ENCODE measurements at regions not wholly inside any gene's neighbourhood (a gene's known extent, or its start where the extent isn't known, plus 50 kb on each side); places are given as distances from the start of the nearest gene placed in this dataset.
A peak's percentile ranks its signal among the peaks of the same experiment; 100 is the strongest.

DNA sequence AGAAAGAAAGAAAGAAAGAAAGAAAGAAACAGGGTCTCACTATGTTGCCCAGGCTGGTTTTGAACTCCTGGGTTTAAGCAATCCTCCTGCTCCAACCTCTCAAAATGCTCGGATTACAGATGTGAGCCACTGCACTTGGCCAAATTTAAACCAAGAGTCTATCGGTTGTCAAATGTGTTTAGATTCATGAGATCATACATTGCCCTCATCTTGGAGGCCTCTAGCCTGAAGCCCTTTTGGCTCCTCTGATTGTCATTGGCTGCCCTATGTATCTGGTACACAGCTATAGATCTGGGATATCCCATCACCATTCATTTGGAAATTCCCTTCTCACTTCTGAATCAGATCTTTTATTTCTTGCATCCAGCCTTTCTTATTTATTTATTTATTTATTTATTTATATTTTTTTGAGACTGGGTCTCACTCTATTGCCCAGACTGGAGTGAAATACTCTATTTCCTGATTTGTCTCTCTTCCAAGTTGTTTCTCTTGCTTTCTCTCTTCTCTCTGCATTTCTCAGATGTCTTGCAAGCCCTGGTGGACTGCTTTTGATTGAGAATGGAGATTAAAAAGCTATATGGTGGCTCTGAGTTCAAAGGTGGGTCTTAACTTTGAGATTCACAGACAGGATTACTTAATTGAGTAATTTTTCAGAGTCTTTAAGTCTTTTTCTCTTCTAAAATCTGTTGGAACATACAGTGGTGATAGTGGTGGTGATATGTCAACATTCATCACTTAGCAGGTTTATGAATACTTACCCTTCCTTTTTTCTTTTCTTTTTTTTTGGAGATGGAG lies 121.9 kb downstream of the GJA1 start:
- TF ChIP-seq, protein P1, sequence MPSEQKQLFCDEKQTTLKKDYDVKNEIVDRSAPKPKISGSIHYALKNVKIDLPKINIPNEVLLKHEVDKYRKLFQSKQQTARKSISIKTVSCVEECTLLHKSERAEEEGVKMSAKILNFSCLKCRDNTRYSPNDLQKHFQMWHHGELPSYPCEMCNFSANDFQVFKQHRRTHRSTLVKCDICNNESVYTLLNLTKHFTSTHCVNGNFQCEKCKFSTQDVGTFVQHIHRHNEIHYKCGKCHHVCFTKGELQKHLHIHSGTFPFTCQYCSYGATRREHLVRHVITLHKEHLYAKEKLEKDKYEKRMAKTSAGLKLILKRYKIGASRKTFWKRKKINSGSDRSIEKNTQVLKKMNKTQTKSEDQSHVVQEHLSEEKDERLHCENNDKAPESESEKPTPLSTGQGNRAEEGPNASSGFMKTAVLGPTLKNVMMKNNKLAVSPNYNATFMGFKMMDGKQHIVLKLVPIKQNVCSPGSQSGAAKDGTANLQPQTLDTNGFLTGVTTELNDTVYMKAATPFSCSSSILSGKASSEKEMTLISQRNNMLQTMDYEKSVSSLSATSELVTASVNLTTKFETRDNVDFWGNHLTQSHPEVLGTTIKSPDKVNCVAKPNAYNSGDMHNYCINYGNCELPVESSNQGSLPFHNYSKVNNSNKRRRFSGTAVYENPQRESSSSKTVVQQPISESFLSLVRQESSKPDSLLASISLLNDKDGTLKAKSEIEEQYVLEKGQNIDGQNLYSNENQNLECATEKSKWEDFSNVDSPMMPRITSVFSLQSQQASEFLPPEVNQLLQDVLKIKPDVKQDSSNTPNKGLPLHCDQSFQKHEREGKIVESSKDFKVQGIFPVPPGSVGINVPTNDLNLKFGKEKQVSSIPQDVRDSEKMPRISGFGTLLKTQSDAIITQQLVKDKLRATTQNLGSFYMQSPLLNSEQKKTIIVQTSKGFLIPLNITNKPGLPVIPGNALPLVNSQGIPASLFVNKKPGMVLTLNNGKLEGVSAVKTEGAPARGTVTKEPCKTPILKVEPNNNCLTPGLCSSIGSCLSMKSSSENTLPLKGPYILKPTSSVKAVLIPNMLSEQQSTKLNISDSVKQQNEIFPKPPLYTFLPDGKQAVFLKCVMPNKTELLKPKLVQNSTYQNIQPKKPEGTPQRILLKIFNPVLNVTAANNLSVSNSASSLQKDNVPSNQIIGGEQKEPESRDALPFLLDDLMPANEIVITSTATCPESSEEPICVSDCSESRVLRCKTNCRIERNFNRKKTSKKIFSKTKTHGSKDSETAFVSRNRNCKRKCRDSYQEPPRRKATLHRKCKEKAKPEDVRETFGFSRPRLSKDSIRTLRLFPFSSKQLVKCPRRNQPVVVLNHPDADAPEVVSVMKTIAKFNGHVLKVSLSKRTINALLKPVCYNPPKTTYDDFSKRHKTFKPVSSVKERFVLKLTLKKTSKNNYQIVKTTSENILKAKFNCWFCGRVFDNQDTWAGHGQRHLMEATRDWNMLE (tag by site-specific recombination; conservative IDR thresholded peaks at IDR 0.05; ENCODE audit: low read depth), result no peak
- TF ChIP-seq ZSCAN4 (tag by site-specific recombination; IDR thresholded peaks at IDR 0.05) (no peak), ZNF174 (tag by site-specific recombination; IDR thresholded peaks at IDR 0.05) (no peak), ZNF248 (tag by site-specific recombination; IDR thresholded peaks at IDR 0.05) (no peak)
- TF ChIP-seq, protein P2, sequence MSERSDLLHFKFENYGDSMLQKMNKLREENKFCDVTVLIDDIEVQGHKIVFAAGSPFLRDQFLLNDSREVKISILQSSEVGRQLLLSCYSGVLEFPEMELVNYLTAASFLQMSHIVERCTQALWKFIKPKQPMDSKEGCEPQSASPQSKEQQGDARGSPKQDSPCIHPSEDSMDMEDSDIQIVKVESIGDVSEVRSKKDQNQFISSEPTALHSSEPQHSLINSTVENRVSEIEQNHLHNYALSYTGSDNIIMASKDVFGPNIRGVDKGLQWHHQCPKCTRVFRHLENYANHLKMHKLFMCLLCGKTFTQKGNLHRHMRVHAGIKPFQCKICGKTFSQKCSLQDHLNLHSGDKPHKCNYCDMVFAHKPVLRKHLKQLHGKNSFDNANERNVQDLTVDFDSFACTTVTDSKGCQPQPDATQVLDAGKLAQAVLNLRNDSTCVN (tag by site-specific recombination; optimal IDR thresholded peaks at IDR 0.05), result no peak
- H3K27ac ChIP-seq (ENCODE audit: extremely low read depth, low read depth, low read length), result no peak overlapping the region
- no peaks in the 10 kb centered on the region for H3K9me3 ChIP-seq (ENCODE audit: control insufficient read depth, insufficient read depth, low read depth, low read length)
- no peaks in the 10 kb centered on the region for H3K36me3 ChIP-seq (ENCODE audit: control insufficient read depth in 2 of 2, insufficient read depth in 1 of 2, low read length in 2 of 2)
- ChIA-PET POLR2A (no interaction called here), CTCF (interaction anchor here (0.7 kb wide), 1 partner anchor 14 kb away, joined by 4 read pairs; no protein-coding TSS in a partner anchor)
- H3K4me1 ChIP-seq (ENCODE audit: control insufficient read depth, insufficient read depth, low read length), result no peaks in the 10 kb centered on the region
- no peak overlapping the region for H3K4me3 ChIP-seq (ENCODE audit: low read depth, low read length)

DNA sequence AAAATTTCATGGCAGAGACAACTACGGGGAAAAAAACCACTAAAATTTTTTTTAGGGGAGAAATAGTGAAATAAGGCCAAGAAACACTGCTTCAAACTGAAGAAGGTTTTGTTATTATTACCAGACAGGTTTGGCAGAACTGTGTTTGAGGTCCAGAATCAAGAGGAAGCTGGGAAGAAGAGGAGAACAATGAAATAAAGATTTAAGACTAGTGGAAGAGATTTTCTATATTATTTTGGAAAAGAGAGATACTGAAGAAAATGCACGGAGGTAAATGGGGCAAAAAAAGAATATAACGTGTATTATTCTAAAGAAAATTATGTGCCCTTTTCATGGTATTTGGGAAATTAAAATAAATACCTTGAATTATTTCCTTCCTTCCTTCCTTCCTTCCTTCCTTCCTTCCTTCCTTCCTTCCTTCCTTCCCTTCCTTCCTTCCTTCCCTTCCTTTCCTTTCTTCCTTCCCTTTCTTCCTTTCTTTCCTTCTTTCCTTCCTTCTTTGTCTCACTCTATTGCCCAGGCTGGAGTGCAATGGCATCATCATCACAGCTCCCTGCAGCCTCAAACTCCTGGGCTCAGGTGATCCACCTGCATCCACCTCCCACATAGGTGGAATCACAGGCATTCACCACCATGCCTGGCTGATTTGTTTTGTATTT lies 124.3 kb downstream of the GJA1 start:
- no peaks in the 10 kb centered on the region for H3K4me1 ChIP-seq (ENCODE audit: control insufficient read depth, insufficient read depth, low read length)
- TF ChIP-seq ZNF366 (tag by site-specific recombination; conservative IDR thresholded peaks at IDR 0.05), result peak; percentile 53
- TF ChIP-seq ZIC2 (tag by site-specific recombination; IDR thresholded peaks at IDR 0.05), result no peak
- no peak for TF ChIP-seq ZNF660 (tag by site-specific recombination; IDR thresholded peaks at IDR 0.05)
- no peak for TF ChIP-seq ZNF560 (tag by site-specific recombination; IDR thresholded peaks at IDR 0.05; ENCODE audit: borderline replicate concordance)
- CTCF ChIA-PET, result interaction anchor here (0.6 to 1.0 kb wide), 2 partner anchors 129 to 252 kb away, joined by 3 read pairs; no protein-coding TSS in a partner anchor
- no peaks in the 10 kb centered on the region for H3K36me3 ChIP-seq (ENCODE audit: control insufficient read depth in 2 of 2, insufficient read depth in 1 of 2, low read length in 2 of 2)
- no peak overlapping the region for H3K4me3 ChIP-seq (ENCODE audit: low read depth, low read length)
- POLR2A ChIA-PET, result interaction anchor here (0.9 kb wide), 1 partner anchor 122 kb away, joined by 3 read pairs; no protein-coding TSS in a partner anchor
- no peaks in the 10 kb centered on the region for H3K9me3 ChIP-seq (ENCODE audit: control insufficient read depth, insufficient read depth, low read depth, low read length)
- H3K27ac ChIP-seq (ENCODE audit: extremely low read depth, low read depth, low read length), result no peak overlapping the region

DNA sequence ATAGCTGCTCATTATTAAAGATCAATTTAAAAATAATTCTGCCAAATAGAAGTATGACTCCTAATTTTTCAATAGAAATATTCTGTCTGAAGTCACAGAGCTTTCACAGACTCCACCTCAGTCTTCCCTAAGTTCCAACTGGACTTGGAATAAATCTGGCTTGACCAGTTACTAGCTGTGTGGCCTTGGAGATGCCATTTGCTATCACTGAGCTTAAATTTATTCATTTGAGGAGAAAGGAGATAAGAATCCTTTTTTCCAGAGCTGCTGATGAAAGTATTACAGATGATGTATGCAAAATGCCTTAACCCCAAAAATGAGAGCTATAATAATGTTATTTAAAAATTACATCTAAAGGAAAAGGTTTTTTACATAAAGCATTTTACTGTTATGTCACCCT lies 125.0 kb downstream of the GJA1 start:
- H3K27ac ChIP-seq (ENCODE audit: extremely low read depth, low read depth, low read length), result no peak overlapping the region
- POLR2A ChIA-PET, result interaction anchor here (0.9 kb wide), 1 partner anchor 123 kb away, joined by 3 read pairs; no protein-coding TSS in a partner anchor
- H3K4me1 ChIP-seq (ENCODE audit: control insufficient read depth, insufficient read depth, low read length), result no peaks in the 10 kb centered on the region
- no peak overlapping the region for H3K4me3 ChIP-seq (ENCODE audit: low read depth, low read length)
- H3K9me3 ChIP-seq (ENCODE audit: control insufficient read depth, insufficient read depth, low read depth, low read length), result no peaks in the 10 kb centered on the region
- CTCF ChIA-PET, result interaction anchor here (0.6 to 1.0 kb wide), 3 partner anchors 16 to 251 kb away, joined by 3 read pairs; no protein-coding TSS in a partner anchor
- no peak for TF ChIP-seq ZNF280C (tag by site-specific recombination; IDR thresholded peaks at IDR 0.05)
- TF ChIP-seq ZNF626 (tag by site-specific recombination; IDR thresholded peaks at IDR 0.05), result no peak
- TF ChIP-seq, protein P3, sequence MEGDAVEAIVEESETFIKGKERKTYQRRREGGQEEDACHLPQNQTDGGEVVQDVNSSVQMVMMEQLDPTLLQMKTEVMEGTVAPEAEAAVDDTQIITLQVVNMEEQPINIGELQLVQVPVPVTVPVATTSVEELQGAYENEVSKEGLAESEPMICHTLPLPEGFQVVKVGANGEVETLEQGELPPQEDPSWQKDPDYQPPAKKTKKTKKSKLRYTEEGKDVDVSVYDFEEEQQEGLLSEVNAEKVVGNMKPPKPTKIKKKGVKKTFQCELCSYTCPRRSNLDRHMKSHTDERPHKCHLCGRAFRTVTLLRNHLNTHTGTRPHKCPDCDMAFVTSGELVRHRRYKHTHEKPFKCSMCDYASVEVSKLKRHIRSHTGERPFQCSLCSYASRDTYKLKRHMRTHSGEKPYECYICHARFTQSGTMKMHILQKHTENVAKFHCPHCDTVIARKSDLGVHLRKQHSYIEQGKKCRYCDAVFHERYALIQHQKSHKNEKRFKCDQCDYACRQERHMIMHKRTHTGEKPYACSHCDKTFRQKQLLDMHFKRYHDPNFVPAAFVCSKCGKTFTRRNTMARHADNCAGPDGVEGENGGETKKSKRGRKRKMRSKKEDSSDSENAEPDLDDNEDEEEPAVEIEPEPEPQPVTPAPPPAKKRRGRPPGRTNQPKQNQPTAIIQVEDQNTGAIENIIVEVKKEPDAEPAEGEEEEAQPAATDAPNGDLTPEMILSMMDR (tag by site-specific recombination; IDR thresholded peaks at IDR 0.05), result no peak
- H3K36me3 ChIP-seq (ENCODE audit: control insufficient read depth in 2 of 2, insufficient read depth in 1 of 2, low read length in 2 of 2), result no peaks in the 10 kb centered on the region
